DLD1 (cell line): ENCODE measurements at regions not wholly inside any gene's neighbourhood (a gene's known extent, or its start where the extent isn't known, plus 50 kb on each side); places are given as distances from the start of the nearest gene placed in this dataset.

Experiments
- in situ Hi-C: cut with HindIII; loops from 2 replicates; pipeline ENCODE4 v1.10.0; 2017; ENCODE audit warnings: low sequenced_read_pairs

DNA sequence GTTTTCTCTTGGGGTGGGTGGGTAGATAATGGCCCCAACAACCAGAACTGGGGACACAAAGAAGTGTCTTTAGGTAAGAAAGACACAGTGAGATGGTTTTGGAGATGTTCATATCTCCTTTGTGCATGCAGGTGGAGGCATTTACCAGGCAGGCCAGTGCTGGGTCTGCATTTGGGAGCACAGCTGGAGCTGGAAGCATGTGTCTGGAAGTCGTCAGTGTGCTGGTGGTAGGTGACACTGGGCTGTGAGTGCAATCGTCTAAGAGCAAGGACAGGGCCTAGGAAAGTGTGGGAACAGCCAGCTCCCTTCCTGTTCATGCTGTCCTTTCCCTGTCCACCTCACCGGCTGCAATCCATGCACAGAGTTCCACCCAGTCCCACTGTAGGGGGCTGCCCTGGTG lies 88.3 kb upstream of the ZNF32 start:
- in situ Hi-C loops = no loop called here

DNA sequence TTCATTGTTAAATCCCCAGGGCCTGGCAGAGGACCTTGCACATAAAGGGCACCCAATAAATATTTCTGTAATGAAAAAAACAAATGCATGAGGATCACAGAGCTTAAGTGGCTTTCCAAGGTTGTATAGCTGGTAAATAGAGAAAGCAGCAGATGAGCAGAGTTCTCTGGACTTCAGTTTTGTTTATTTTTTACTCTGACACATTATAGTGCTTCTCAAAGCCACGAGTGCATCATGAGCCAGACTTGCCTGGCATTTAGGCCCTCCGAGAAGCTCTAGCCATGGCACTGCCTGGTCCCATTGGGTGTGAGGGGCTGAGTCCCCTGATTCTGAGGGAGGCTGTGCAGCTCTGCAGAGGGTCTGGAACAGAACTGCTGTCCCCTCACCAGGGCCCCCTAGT lies 87.2 kb upstream of the ZNF32 start:
- in situ Hi-C loops = no loop called here

DNA sequence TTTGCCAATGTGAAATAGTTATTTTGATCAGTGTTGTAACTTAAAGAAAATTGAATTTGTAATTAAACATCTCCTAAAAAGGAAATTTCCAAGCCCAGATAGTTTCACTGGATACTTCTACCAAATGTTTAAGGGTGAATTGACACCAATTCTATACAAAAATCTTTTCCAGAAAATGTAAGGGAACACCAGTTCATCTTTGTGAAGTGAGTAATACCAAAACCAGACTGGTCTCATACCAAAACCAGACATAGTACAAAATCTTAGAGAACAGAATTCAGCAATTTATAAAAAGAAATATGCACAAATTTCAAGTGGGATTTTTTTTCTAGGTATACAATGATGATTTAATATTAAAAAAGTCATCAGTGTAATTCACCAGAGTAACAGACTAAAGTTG lies 86.0 kb upstream of the ZNF32 start:
- in situ Hi-C loops = no loop called here

DNA sequence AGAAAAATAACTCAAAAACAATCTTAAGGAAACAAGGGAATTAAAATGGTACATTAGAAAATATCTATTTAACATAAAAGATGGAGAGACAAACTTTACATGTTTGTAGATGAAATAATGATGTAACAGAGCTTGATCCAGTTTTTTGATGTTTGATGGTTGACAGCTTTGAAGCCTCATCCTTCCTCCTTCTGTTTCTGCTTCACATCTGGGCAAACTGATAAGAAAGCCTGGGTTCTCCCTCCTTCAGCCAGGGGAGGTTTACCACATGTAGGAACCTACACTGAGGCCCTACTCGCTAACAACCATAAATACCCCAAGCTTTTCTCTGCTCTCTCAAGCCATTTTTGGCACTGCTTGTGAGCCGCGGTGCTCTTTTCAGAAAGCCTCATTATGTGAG lies 82.8 kb upstream of the ZNF32 start:
- in situ Hi-C loops = no loop called here

DNA sequence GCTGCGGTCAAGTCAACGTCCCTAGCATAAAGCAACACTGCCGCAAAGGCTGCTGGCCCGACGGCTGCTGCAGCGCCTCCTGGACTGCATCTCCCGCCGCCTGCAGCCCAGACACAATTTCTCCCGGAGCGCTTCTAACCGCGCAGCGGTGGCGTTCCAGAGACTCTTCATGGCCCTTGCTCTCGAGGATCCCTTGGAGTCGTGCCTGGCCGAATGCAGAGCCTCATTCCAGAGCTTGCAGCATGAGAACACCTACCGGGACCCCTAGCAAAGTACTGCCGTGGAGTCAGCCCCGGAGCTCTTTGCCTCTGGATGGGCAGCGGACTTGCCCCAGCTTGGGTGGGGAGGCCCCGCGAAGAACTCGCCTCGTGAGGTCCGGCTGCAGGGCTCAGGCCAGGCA lies 79.7 kb upstream of the ZNF32 start:
- in situ Hi-C loops = no loop called here

DNA sequence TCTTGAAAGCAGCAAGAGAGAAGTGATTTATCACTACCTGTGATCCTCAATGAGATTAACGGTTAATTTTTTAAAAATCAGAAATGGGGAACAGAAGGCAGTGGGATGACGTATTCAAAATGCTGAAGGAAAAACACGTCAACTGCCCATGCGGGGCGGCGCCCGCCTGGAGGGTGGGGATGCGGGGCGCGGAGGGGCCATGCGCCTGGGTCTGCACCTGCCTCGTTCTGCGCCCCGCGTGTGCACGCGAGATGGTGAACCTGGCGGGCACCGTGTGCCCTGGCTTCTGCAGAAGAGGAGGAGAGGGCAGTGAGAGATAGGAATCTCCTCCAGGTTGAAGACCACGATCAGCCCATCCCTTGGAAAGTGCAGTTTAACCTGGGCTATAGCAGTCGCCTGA lies 79.3 kb upstream of the ZNF32 start:
- in situ Hi-C loops = no loop called here

DNA sequence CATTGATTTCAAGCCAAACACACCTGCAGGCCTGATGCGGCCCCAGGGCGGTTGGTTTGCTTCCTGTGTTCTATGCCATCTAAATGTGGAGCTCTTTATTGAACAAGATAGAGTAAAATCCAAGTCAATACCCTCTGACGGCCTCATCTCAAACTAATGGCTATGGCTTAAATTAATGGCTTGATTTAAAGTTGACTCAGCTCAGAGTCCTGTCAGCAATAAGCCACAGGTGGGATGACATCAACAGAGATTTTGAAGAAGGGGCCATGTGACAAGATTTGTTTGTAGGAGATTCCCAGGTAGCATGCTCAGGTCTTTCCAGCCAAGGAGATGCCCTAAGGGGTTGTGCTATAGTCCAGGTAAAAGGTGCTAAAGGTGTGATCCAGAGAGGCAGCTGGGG lies 66.7 kb upstream of the ZNF32 start:
- in situ Hi-C loops = no loop called here

DNA sequence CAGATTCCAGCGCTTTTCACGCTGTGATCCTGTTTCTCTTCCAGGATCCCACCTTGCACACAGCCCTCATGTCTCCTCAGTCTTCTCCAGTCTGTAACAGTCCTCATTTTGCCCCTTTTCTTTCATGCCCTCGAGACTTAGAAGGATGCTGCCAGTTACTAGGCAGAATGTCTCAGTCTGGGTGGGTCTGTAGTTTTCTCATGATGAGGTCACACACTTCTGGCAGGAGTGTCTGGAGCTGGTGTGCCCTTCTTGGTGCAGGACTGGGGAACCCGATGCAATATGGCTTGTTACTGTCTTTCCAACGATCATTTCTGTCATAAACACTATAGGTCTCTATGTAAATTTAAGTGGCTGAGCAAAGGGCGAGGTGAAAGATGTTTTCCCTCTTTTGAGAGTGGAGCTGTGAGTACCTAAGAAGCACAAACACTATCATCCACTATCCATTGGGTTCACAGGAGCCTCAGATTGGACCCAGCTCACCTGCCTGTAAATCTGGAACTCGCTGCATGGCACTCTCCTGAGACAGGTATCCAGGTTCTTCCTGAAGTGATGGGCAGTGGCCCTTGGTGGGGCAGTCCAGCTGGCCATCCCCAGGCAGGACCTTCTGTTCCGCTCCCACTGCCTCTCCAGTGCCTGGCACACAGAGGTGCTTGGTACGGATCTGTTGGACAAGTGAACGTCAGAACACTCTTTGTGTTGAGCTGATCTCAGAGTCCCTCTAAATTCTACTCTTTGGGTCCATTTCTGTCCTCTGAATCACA lies 64.3 kb upstream of the ZNF32 start:
- in situ Hi-C loops = no loop called here

DNA sequence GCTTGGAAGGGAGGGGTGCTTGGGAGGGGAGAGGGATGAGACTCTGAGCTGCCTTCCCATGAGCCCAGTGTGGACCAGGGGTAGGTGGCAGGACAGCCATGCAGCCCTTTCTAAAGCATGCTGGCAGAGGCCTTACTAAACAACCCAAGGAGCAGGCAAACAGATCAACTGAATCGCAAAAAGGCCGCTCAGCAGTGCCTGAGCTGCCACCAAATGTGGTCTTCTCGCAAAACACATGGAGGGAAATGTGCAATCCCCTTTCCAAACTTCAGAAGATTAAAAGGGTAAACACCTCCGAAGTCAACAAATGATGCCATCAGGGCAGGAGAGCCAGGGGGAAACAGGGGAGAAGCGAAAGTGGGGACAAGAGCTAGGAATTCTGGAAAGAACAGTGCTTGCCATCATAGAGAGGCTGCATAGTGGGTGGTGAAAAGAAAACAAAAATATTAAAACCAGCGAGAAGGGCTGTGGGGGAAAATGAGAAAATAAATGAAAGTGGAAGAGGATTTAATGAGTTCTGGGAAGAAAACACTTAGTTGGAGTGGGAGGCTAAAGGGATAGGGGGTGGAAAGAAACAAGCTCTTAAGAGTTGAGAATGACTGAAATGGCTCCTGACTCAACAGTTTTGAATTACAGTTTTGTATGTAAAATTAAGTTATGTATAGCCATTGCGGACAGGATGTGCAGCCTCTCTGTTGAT lies 62.2 kb upstream of the ZNF32 start:
- in situ Hi-C loops = no loop called here

DNA sequence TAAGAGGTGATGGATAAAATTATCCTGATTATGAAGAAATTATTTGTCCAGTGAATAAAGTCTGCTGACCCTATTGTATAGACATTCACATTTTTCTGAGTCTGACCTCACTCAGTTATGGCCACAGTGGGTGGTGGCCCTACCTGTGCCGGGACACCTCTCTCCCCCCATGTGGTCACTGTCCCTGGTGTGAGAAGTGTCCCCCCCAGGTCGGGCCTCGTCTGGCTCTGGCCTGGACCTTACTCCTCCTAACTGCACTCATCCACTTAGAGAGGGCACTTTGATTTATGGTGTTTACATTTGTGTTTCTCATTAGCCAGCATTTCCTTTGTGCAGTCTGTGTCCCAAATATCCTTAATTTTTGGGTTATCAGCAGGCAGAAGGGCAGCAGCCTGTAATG lies 59.6 kb upstream of the ZNF32 start:
- in situ Hi-C loops = no loop called here

DNA sequence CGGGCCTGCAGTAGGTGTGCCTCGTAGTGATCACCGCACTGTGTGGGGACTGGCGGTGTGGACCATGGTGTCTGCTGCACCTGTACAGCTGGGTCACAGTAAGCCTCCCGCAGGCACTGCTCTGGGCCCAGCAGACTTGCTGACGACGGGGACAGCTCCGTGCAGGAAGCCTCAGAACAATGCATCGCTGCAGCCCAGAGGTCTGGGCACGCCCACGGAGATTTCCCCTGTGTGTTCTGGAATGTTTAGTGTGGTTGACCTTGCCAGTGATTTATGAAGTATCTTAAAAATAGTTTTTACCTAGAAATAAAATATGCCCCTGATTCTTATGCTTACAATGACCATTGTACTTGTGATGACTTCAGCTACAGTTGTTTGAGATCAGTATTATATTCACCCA lies 59.1 kb upstream of the ZNF32 start:
- in situ Hi-C loops = no loop called here

DNA sequence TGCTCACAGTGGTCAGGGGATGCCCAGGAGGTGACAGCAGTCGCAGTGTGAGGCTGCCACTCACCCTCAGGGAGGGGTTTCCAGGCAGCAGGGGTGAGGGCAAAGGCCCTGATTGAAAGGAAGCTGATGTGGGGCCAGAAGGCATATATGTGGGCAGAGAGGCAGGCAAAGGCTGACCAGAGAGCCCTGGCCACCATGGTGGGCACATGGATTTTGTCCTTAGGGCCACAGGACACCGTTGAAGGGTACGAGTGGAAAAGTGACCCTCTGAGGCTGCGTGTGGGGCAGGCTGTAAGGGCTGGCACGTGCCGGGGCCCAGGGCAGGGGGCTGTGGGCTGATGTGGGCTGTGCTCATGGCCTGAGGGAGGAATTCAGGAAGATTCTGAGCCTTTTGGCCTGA lies 57.5 kb upstream of the ZNF32 start:
- in situ Hi-C loops = no loop called here

DNA sequence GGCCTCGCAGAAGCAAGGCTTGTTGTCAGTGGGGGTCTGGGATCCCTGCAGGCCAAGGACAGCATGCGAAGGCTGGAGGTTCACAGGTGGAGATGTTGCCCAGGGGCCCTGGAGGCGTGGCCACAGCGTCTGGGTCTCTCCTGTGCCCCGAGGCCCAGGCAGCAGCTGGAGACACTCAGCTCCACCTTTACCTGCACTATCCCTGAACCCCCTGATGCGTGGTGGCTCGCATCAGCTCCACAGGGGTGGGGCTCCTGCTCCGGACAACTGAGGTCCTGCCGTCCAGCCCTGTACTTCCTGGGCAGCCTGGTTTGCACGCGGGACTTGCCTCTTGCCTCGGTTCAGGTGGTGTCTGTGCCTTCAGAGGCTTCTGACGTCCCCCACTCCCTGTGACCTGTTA lies 54.6 kb upstream of the ZNF32 start:
- in situ Hi-C loops = no loop called here

DNA sequence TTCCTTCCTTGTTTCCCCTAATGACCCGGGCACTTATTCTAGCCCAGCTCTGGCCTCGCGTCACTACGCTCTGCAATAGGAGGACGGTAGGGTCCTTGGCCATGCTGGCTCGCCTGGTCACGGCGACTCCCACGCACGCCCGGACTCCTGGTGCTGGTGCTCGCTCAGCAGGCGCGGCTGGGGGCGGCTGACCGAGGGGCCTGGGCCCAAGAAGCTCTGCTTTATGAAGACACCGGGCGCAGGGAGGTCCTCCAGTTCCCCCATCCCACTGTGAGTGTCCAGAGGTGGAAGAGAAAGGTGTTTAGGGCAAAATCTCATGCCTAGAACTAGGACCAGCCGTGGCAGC lies 54.2 kb upstream of the ZNF32 start:
- in situ Hi-C loops = no loop called here

DNA sequence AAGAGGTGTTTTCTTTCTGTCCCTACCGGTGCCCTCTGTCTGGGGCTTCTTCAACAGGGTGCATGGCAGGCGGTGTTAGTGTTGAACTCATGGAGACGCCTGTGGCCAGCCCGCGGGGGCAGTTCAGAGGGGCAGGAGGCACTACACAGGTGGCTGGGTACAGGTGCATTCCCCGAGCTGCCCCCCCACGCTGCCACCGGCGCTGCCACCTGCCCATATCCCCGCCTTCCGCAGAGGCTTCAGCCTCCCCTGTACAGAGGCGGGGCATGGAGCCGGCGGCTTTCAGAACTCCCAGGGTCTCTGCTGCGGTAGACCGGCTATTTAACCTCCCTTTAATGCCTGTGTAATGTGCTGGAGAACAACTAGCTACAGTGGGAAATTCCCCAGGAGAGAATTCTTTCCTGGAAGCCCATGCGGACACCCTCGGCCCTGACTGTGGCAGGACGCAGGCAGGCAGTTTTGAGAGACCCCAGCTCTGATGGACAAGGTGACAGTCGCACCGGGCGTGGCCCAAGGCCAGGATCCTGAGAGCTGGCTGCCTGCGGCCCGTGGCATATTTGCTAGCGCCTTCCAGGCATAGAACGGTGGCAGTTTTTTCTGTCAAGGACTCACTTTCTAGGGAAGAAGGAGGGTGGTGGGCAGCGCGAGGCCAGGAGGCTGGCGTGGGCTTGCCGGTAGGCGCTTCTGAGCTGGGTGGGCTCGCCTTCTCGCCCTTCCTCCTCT lies 53.7 kb upstream of the ZNF32 start:
- in situ Hi-C loops = no loop called here

DNA sequence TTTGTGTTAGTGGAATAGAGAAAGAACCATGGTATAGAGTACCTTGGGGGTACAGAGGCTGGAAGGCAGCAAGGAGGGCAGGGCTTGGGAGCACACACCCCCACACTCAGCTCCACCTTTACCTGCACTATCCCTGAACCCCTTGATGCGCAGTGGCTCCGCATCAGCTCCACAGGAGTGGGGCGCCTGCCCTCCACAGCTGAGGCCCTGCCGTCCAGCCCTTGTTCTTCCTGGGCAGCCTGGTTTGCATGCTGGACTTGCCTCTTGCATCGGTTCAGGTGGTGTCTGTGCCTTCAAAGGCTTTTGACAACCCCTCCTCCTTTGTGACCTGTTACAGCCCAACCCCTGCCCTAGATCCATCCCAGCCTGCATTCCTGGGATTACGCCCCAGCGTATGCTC lies 52.6 kb upstream of the ZNF32 start:
- in situ Hi-C loops = no loop called here

DNA sequence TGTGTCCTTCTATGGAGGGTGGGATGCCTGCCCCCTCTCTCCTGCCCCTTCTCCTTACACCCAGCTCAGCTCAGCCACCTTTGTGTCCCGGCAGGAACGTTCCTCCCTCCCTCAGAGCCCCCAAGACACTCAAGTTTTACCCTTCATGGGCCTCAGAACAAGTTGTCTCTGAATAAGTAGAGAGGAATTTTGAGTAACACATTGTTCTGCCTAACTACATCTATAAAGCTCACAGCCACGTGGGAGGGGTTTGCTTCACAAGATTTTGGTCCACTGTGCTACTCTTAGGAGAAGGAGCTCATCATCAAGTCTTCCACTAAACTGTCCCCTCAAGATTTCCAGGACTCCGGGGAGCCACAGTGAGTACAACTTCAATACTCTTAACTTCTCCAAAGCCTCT lies 51.6 kb upstream of the ZNF32 start:
- in situ Hi-C loops = no loop called here

DNA sequence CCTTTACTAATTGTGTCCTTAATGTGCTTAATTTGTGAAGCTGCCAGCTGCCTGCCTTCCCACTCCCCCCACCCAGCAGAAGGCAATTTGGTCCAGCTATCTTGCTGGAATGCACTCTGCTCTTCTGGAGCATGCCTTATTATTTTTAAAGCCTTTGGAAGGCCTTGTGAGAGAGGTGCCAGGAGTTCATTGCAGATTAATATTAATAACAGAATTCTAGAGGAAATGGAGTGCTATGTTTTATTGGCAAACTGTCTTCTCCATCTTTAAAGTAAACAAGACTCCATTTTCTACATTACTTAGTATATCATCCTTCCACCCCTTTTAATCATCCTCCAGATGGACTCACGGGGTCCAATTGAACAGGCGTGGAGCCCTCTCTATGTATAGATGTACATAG lies 50.8 kb upstream of the ZNF32 start:
- in situ Hi-C loops = no loop called here
